ENCODE measurements at regions not wholly inside any gene's neighbourhood (a gene's known extent, or its start where the extent isn't known, plus 50 kb on each side); places are given as distances from the start of the nearest gene placed in this dataset.
A peak's percentile ranks its signal among the peaks of the same experiment; 100 is the strongest.

GRCh38 chr11:26263769-26264168 is 68.2 kb upstream of the ANO3 start:
- DNase-seq (ENCODE audit: low spot score): no peak
- CTCF ChIA-PET: interaction anchor here (0.7 to 0.8 kb wide), 2 partner anchors 396 to 464 kb away, joined by 3 to 6 read pairs; no protein-coding TSS in a partner anchor
- TF ChIP-seq, protein P1, sequence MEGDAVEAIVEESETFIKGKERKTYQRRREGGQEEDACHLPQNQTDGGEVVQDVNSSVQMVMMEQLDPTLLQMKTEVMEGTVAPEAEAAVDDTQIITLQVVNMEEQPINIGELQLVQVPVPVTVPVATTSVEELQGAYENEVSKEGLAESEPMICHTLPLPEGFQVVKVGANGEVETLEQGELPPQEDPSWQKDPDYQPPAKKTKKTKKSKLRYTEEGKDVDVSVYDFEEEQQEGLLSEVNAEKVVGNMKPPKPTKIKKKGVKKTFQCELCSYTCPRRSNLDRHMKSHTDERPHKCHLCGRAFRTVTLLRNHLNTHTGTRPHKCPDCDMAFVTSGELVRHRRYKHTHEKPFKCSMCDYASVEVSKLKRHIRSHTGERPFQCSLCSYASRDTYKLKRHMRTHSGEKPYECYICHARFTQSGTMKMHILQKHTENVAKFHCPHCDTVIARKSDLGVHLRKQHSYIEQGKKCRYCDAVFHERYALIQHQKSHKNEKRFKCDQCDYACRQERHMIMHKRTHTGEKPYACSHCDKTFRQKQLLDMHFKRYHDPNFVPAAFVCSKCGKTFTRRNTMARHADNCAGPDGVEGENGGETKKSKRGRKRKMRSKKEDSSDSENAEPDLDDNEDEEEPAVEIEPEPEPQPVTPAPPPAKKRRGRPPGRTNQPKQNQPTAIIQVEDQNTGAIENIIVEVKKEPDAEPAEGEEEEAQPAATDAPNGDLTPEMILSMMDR (conservative IDR thresholded peaks at IDR 0.05; ENCODE audit: low read depth): no peak
- no peak overlapping the region for H3K27ac ChIP-seq
- POLR2A ChIA-PET (ENCODE audit: low non-redundant PET): interaction anchor here (0.6 kb wide), 1 partner anchor 16 kb away, joined by 4 read pairs; no protein-coding TSS in a partner anchor

- CTCF ChIA-PET: interaction anchor here (0.7 kb wide), 1 partner anchor 397 kb away, joined by 3 read pairs; no protein-coding TSS in a partner anchor
- H3K27ac ChIP-seq: no peak overlapping the region
- POLR2A ChIA-PET (ENCODE audit: low non-redundant PET): no interaction called here
- TF ChIP-seq, protein P1 (conservative IDR thresholded peaks at IDR 0.05; ENCODE audit: low read depth): no peak
- DNase-seq (ENCODE audit: low spot score): no peak
Measured at GRCh38 chr11:26264266-26264665, 67.7 kb upstream of the ANO3 start.

DNA sequence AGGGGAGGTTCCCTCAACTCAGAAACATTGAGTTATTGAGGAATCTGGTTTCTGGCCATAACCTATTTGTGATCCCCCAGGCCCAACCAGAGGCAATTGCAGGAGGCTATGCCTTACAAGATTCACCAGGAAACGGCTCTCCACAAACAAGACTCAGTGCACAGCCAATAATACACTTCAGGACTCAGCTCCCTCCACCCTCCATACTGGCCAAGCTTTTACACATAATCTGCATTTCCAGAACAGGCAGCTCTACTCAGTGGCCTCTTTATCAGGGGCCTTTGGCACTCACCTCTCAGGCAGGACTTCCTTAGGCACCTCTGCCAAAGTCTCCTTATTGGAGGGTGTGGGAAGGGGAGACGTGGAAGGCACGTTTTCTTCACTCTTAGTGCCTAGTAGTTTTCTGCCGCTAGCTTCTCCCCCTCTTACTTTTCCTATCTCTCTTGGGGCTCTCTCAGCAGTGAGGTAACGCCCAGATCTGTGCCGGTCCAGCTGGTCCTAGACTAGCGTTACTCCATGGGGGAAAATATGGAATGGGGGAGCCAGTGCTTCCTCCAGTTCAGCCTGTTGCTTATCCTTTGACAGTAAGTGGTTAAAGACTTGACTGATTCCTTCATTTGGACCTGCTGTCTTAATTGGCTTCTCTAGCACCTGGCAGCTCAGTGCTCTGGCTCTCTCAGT is 62.8 kb upstream of the ANO3 start:
- ChIA-PET CTCF (no interaction called here), POLR2A (ENCODE audit: low non-redundant PET) (no interaction called here)
- DNase-seq (ENCODE audit: low spot score): no peak
- TF ChIP-seq, protein P1 (conservative IDR thresholded peaks at IDR 0.05; ENCODE audit: low read depth): no peak
- H3K27ac ChIP-seq: no peak overlapping the region

GRCh38 chr11:26271666-26272065 is 60.3 kb upstream of the ANO3 start:
- TF ChIP-seq, protein P1 (conservative IDR thresholded peaks at IDR 0.05; ENCODE audit: low read depth): no peak
- CTCF ChIA-PET: interaction anchor here (0.6 kb wide), 1 partner anchor 390 kb away, joined by 3 read pairs; no protein-coding TSS in a partner anchor

DNA sequence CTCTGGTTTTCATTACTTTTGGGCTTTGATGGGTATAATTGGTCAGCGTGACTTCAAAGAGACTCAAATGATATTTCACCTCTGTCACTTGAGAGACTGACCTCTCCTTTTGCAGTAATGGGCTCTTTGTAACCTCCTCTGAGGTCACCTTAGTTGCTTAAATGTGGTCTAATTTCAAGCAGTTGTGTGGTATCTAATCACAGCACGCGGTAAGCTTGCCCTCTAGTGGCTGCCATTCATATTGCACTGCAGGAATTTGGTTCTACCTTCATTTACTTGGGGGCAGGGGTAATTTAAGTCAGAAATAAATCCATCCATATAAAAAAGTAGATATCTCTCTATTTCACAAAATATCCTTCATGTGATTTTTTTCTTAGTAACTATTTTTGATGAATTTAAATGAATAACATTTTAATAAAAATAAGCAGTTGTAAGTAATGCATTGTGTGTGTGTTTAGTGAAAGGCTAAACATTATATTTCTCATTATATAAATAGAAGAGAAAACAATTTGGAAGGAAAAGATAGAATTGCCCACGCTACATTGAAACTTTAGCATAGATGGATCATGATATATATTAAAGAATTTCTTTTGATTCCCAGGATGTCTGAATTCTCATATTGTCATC is 55.0 kb upstream of the ANO3 start:
- CTCF ChIA-PET: interaction anchor here (0.6 to 1.0 kb wide), 9 partner anchors 9 to 1412 kb away, joined by 3 to 4 read pairs (median 3); no protein-coding TSS in a partner anchor
- DNase-seq (ENCODE audit: low spot score): peak; percentile 39
- POLR2A ChIA-PET (ENCODE audit: low non-redundant PET): no interaction called here
- TF ChIP-seq, protein P1 (conservative IDR thresholded peaks at IDR 0.05; ENCODE audit: low read depth): peak; percentile 98
- H3K27ac ChIP-seq: no peak overlapping the region

More at GRCh38 chr11:26271666-26272065, 60.3 kb upstream of the ANO3 start:
- no peak overlapping the region for H3K27ac ChIP-seq
- POLR2A ChIA-PET (ENCODE audit: low non-redundant PET): no interaction called here
- no peak for DNase-seq (ENCODE audit: low spot score)

- H3K27ac ChIP-seq: no peak overlapping the region
- TF ChIP-seq, protein P1 (conservative IDR thresholded peaks at IDR 0.05; ENCODE audit: low read depth): no peak
- ChIA-PET POLR2A (ENCODE audit: low non-redundant PET) (no interaction called here), CTCF (no interaction called here)
- DNase-seq (ENCODE audit: low spot score): no peak
Measured at GRCh38 chr11:26278354-26278753, 53.6 kb upstream of the ANO3 start.

Data from RWPE1 (cell line).